ENCODE measurements at regions not wholly inside any gene's neighbourhood (a gene's known extent, or its start where the extent isn't known, plus 50 kb on each side); places are given as distances from the start of the nearest gene placed in this dataset.
"Not testable (repeated sequence)": the region's sequence is repeated elsewhere in the genome, so short reads cannot be mapped to it uniquely, and the experiment has no call there.

DNA sequence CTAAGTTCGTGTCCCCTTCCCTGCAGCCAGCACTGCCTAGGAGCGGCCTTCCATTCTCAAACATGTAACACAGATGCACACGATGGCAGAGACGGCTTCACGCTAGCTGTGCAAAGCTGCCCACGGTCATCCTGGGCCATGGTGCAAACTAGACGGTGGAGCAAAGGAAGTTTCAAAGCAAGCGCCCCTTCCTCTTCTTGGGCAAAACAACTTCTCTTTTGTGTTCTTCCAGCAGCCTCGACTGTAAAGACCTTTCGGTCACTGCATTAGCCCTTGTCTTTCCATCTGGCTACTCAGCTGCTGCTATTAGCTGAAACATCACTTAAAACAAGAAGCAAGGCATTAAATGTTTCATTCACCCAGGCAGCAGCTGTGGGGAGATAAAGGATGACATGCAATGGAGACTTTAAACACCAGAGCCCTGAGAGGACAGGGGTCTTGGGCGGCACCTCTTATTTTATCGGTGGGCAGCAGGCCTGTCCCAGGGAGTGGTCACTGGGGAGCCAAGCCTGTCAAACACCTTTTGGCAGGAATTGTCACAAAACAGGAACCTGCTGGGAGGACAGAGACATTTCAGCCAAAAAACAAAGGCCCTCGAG lies 214.8 kb downstream of the KLF6 start:
- DNase-seq: no peak

DNA sequence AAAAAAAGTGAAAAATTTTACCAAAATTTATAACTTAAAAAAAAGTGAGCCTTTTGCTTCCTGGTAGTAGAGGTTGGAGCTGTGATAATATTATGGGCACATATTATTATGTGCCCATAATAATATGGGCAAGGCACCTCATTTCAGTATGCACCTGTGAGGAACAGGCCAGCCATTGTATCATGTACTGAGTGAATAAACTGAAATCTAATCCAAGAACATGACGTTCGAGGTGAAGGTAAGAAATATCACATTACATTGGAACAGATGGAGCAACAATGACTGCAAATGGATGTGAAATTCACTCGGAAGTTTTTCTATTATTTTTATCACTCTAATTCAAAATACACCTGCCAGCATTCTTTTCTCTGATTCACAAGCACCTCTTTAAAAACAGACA lies 216.0 kb downstream of the KLF6 start:
- no peak for DNase-seq

DNA sequence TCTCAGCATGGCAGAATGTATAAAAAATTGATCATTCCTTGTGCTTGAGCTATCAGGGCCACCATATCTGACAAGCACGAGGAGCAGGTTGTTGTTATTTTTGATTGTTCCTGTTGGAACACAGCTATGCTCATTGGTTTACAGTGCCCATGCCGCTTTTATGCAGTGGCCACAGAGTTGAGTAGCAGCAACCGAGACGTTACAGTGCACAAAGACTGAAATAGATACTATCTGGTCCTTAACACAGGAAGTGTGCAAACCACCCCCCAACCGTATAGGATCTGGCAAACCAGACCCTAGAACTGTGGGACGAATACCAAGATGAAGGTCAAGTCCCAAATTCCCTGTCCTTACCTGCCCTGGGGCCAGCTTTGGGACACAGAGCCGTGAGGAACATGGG lies 216.6 kb downstream of the KLF6 start:
- DNase-seq: no peak

DNA sequence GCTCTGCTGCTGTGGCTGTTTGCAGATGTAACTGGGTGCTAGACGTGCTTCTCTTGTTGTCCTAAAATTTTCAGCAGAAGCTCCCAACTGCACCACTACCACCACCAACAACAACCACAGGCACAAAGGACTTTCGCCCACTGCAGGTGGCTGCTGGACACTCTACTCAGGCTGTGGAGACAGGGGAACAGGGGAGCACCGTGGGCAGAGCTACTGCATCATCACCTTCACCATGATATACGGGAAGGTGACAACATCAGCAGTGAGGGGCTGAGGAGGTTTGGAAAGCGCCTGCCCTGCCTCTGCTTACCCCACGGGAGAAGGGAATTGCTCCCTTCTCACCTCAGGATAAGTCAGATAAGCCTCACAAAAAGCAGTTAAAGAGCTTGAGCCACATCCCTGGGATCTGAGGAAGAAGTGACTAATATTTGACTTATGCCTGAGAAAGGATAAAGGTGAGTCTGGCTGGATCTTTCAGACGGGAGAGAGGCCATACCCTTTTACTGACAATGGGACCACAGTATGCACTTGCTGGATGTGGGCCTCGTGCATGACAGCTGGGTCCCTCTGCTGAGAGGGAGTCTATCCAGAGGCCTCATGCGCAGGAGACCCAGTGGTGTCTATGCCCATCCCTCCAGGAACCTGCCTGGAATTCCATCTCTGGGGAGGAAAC lies 217.6 kb downstream of the KLF6 start:
- no peak for DNase-seq

DNA sequence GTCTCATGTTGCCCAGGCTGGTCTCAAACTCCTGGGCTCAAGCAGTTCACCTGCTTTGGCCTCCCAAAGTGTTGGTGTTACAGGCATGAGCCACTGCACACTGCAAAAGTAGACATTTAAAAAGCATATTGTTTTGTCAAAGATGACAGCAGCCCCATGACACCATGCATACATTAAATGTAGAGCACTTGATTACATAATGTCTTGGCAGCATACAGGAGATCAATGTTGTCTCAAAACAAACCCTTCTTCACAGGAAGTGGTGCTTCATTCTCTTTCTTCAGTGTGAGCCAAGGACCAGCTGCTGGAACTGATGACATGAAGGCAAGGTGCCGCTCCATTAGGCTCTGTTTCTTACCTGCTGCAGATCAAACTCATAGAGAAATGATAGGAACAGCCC lies 218.4 kb downstream of the KLF6 start:
- no peak for DNase-seq

DNA sequence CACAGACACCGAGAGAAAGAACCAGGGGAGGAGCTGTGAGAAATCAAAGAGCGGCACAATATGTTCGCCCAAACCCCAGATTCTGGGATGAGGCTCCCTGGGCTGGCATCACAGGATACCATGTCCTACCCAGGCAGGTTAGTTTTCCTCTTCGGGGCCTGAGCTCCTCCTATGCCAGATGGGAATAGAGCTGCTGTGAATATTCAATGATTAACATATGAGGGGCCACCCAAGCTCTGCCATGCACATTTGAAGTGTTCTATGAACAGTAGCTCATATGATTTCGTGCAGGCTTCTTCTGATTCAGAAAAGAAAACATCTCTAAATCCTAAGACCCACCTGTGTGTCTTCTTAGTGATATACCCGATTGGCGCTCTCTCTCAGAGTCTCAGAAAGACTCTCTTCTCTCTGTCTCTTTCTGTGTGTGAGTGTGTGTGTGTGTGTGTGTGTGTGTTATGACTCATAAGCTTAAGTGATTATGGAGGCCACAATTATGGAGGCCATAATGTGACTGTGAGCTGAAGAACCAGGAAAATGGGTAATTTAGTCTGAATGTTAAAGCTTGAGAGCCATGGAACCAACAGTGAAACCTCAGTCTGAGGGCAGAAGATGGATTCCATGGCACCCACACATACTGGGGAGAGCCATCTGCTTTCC lies 220.5 kb downstream of the KLF6 start:
- no peak for DNase-seq

DNA sequence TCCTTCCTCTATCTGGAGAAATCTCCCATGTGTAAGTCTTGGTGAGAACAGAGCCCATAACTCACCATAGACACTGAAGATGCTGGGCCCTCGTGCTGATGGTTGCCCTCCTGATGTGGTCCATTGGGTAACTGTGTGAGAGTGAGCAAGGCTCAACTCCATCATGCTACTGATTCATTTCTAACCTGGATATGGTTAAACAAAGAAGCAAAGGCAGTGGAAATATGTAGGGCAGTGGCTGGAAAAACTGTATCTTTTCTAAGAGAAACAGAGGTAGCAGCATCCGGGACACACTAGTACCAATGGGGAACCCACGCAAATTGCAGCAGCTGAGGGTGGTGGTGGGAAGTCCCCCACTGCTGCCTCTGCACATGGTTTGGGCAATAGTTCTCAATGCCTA lies 221.7 kb downstream of the KLF6 start:
- no peak for DNase-seq

DNA sequence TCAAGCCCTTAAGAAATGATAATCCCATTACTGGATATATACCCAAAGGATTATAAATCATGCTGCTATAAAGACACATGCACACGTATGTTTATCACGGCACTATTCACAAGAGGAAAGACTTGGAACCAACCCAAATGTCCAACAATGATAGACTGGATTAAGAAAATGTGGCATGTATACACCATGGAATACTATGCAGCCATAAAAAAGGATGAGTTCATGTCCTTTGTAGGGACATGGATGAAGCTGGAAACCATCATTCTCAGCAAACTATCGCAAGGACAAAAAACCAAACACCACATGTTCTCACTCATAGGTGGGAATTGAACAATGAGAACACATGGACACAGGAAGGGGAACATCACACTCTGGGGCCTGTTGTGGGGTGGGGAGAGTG lies 224.4 kb downstream of the KLF6 start:
- not testable (repeated sequence) for DNase-seq

DNA sequence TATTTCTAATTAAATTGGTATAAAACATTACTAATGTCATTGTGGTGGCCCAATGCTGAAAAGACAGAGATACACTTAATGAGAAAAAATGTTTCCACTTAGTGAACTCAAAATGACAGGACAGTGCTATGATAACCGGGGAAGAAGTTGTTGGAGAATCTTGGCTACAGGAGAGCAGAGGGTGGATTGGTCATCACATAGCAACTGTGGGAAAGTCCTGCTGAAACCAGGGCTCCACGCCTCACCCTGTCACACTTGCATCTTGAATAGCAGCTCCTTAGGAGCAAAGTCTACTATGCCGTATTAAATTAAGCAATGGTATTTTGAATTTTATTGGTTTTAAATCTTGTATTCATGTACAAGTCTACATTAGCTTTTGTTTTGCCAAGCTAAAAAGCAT lies 225.5 kb downstream of the KLF6 start:
- no peak for DNase-seq

DNA sequence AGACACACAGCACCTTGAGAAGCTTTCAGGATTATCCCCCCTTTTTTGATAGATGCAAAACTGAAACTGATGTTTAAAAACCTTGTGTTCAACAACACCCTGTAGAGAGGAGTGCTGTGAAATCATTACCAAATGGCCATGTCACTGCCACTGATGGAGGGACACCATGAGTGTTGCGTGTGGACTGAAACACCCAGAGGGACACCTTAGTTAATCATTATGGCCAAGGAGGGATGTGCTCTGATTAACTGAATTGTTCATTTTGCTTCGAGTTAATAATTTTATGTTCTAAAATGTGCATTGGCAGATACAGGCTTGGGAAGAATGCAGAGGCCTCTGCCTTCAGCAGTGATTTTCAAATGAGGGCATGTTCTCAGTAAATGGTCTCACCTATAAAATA lies 226.0 kb downstream of the KLF6 start:
- no peak for DNase-seq

DNA sequence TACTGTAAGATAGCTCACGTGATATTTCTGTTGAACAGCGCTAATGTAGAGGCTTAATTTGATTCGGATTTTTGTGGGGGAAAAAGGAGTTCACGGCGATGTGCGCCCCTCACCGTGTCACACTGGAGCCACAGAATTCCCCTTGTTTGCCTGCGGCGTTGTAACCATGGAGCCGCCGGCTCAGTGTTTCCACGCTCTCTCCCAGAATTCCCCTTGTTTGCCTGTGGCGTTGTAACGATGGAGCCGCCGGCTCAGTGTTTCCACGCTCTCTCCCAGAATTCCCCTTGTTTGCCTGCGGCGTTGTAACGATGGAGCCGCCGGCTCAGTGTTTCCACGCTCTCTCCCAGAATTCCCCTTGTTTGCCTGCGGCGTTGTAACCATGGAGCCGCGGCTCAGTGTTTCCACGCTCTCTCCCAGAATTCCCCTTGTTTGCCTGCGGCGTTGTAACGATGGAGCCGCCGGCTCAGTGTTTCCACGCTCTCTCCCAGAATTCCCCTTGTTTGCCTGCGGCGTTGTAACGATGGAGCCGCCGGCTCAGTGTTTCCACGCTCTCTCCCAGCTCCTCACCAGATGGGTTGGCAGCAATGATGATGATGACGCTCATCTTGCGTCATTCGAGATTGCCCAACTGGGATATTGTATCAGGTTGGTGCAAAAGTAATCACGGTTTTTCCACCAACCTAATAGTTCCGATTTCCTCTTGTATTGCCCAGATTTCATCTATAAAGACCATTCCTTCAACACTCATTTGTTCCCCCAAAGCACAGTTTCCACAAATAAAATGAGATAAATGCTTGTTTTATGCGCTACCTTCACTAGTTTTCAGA lies 228.6 kb downstream of the KLF6 start:
- not testable (repeated sequence) for DNase-seq

DNA sequence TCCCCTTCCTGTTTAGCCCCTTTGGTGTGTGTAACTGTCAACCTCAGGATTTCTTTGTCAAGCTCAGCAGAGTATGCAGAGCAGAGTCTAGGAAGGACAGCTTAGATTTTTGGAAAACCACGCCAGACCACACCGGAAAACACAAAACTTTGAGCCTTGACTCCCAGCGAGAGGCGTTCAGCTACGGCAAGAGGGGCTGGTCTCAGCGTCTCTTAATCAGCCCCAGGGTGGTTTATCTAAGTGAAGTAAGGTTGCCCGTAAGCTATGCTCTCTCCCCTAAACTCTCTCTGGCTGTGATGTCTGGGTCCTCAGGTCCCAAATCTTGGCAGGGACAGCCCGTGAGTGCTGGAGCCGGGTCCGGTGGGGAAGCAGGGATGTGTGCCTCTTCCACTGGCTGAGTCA lies 230.9 kb downstream of the KLF6 start:
- no peak for DNase-seq

DNA sequence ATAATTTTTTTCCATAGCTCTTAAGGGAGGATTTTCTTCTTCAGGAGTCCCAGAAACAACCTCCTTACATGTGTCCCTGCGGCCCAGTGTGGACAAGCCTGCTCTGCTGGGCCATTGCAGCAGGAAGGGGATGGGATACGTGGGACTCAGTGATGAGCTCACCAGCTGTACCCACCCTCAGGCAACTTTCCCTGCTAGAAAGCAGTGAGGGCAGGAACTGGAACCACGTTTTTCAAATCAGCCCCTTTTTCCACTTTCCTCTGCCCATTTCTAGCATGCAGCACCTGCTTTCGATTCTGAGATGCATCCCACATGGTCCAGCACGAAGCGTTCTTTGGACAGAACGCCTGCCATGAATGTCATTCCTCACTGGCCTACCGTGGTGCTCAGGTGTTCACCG lies 232.7 kb downstream of the KLF6 start:
- DNase-seq: no peak

DNA sequence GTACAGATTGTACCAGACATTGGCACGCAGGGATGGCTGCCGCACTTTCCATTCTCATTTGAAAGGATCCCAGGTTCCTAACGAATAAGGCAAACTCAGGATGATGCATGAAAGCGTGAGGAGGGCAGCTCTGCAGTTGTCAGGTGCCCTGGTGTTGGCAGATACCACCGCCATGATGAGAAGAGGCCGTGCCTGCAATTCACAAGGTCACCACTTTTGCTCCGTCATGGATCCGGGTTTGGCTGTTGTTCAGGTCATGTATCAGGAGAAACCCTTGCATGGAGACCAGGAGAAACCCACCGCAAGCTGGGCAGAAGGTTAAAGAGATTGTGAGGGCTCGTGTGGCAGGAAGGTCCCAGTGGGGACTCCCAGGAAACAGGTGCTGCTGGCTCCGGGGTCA lies 233.2 kb downstream of the KLF6 start:
- DNase-seq: no peak

DNA sequence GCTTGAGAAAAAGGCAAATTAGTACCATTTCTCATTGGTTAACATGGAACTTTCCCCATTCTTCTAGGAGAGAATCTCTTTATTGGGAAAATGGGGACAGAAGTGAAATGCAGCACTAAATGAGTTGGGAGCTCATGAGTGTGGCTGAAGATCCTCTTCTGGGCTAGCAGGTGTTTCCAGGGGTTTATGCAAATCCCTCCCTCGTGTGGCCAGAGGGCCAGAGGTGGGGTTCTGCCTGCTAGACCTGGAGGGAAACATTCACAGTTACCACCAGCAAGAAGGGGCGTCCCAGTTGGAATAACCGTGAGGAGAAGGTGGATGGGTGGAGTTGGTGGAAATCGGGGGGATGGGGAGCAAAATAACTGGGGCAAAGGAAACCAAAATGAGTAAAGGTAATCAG lies 235.9 kb downstream of the KLF6 start:
- DNase-seq: no peak

DNA sequence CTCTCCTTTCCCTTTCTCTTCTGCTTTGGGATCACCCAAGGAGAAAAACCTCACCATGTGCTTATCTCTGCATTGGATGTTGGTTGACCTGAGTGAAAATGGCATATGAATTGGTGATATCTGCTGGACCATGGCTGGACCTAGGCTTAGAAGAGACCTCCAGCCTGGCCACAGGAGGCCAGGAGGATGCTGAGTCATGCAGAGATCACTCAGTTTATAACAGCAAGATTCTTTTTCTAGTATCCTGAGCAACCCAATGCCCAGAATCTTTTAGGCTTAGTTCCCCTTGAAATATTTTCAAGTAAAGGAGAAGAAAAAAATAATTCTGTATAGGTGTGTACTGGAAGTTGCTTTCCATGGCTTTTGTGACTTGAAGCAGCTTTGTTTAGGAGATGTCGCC lies 236.3 kb downstream of the KLF6 start:
- no peak for DNase-seq

DNA sequence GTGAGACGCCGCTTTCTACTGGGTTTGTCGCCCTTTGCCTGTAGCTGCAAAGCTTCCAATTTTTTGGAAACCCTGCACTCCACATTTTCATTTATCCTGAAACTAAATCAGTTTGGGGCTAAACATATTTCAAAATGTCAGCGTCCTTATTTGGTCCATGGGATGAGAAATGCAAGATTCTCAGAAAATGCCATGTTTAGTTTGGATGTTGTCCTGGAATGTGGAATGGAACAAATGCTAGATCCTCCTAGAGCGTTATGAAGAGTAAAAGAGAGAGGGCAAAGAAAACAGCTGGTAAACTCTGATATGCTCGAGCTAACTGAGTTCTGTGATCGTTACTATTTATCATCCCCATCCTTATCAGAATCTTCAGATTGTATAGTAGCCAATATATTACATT lies 236.9 kb downstream of the KLF6 start:
- no peak for DNase-seq

DNA sequence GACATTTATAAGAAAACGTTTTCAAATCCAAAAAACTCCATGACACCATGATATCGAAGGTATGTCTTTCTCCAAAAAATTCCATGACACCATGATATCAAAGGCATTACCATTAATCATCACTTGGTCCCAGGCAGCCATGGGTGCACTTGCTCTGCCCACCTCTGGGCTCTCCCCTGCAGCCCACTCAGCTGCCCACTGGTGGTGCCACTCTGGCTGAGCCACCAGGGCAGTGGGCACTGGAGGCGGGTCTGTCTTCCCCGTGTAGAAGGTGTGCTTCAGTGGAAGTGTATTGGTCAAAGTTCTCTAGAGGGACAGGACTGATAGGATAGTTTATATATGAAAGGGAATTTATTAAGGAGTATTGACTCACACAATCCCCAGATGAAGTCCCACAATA lies 240.4 kb downstream of the KLF6 start:
- no peak for DNase-seq

DNA sequence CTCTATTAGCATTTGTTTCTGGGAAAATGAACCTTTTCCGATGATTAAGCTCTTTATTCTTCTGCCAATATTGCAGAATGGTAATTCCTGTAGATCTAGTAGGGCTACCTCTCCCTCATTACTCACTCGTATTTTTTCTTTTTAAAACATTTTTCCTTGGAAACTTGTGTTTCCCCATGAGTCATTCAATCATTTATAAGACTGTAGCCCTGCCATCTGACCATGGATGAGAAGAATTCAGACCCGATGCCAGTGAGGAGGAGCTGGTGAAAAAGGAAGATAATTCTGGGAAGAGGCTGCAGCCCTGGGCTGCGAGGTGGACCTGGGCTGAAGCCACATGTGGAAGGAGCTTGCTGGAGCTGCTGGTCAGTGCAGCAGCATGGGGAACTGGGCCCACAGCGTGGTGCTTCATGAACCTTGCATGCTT lies 242.8 kb downstream of the KLF6 start:
- DNase-seq: no peak

DNA sequence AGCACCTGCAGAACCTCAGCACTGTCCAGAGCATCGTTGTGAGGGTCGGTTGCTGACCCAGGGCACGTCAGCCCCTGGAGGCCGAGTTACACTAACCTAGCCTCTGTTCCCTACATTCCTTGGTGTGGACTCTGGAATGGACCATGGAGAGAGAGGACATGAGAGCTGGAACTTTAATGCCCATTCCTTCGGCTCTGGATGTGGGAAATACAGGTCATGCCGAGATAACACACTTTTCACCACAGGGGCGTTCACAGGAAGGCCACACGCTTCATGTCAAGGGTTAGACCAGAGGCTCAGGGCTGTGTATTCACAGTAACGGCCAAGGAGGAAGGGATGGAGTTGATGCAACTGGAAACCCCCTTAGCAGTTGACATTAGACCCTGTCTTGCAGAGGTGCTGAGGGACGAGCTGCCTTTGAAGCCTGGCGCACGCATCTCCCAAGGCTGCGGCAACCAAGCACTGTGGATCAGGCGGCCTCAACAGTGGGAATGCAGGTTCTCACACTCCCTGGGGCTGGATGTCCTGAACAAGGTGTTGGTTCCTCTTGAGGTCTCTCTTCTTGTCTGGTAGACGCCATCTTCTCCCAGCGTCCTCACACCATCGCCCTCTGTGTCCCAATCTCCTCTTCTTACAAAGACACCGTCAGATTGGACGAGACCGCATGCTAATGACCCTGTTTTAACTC lies 245.2 kb downstream of the KLF6 start:
- no peak for DNase-seq

DNA sequence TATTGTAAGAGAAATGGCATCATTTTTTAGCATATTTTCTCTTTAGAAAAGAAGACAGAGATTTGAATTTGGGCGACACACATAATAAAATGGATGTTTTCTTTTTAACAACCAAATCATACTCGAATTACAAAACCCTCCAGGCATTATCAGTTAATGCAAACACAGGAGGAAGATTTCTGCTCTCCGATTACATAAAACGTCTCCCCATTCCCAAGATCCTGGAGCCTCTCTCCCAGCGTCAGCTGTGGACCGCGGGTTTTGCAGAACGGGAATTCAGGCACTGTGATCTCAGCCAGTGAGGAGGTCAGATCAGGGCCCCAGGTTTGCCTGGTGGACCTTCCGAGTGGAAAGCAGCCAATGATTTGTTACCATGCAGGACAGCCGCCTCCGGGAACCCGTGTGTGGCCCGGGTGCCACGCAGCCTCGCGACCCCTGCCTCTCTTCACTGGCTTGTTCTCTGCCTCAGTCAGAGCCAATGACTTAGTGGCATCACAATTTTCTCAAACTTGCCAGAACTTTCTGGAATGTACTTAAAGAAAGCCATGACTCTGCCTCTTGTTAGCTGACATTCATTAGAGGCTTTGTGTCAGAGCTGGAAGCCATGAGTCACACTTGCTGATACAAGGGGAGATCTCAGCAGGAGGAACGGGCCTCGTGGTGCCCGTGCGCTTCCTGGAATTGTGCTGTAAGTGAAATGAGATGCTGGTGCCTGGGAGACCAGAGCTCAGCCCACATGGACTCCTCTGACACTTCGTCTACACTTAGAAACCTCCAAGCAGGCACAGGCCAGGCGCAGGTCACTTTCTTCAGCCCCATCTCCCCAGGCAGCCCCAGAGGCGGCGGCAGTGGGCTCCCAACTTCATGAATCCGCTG lies 246.1 kb downstream of the KLF6 start:
- DNase-seq: no peak

DNA sequence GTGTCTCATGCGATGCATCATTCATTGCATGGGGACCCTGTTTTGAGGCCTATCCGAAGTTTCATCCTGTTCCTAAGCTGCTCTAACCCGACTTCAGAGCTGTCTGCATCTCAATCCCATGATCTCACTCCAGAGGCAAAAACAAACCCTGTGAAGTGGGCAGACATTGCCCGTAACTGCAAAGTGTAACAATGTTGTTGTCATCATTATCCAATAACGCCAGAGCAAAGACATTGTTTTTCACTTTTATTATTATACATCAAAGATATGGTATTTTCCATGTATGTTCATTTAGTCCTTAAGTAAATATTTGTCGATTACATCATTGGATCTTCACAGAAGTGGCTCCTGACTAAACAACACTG lies 246.7 kb downstream of the KLF6 start:
- DNase-seq: no peak
